Amniotic epithelial cell (primary cell): ENCODE measurements at regions not wholly inside any gene's neighbourhood (a gene's known extent, or its start where the extent isn't known, plus 50 kb on each side); places are given as distances from the start of the nearest gene placed in this dataset.
"Not testable (repeated sequence)": the region's sequence is repeated elsewhere in the genome, so short reads cannot be mapped to it uniquely, and the experiment has no call there.

Experiments
- DNase-seq: peaks from one replicate; pipeline ENCODE4 v3.0.0-alpha.2; 2010; ENCODE audit warnings: low read depth

GRCh38 chr1:37162059-37162458, 127.7 kb upstream of the GRIK3 start:
- DNase-seq: no peak

GRCh38 chr1:37166005-37166404, 131.7 kb upstream of the GRIK3 start:
- no peak for DNase-seq

DNA sequence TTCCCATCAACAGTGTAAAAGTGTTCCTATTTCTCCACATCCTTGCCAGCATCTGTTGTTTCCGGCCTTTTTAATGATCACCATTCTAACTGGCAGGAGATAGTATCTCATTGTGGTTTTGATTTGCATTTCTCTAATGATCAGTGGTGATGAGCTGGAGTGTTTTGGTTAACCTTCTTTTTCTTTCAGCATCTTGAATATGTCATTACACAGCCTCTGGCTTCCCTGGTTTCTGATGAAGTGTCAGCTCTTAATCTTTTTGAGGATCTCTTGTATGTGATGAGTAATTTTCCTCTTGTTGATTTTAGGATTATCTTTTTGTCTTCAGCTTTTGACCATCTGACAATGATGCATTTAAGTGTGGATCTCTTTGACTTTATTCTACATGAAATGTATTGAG, 133.2 kb upstream of the GRIK3 start:
- DNase-seq: no peak

- no peak for DNase-seq
These were observed 134.9 kb upstream of the GRIK3 start for GRCh38 chr1:37169241-37169640.

DNA sequence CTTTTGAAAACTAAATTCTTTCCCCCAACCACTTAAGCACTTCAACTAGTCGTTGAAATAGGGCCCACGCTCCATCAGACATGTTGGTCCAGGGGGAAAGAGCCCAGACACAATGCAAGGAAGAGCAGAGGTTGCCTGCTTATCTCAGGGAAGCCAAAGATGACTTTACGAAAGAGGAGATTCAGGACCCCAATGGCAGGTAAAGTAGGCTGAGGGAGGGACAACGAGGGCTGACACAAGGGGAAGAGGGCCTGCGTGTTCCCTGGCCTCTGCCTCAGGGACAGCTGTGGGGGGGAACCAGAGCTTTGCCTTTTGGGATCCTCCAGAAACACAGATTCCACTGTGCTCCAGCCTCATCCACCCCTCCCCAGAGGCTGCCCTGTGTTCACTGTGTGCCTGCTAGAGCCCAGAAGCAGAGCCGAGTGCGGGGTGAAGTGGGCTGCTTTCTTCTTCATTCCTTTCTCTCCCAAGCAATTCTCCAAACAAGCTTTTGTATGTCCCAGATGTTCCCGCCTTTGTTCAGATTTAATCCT, 135.5 kb upstream of the GRIK3 start:
- DNase-seq: no peak

DNA sequence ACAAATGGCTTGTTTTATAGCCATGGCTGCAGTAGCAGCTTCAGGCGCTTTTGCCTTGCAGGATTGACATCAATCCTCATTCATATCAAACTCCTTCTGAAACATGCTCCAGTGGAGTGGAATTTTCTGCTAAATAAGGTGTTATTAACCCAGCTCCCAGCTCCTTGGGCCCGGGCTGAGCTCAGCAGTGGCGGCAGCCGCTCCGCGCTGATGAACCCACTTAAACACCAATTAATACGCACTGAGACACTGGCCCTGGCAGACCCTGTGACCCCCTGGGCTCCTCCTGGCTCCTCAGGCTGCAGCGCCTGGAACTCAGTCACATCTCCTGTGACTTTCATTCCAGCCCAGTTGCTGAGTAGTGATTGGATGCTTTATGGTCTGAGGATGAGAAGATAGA, 137.4 kb upstream of the GRIK3 start:
- no peak for DNase-seq

DNA sequence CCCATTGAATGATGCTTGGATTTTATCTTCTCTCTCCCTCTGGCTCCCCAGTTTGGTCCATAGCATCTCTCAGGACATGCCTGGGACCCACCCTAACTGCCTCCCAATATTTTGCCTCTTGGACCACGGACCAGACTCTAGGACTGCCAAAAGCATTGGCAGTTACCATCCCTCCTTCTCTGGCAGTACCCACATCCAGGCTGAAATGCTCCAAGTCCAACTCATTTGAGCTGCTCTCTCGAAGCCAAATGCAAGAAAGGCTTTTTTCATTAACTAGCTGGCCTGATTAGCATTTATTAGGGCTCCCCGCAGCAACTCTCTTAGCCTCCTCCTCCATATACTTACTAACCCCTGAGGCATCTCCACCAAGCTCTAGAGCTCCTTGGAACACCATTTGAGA, 140.0 kb upstream of the GRIK3 start:
- no peak for DNase-seq

GRCh38 chr1:37174876-37175275, 140.6 kb upstream of the GRIK3 start:
- no peak for DNase-seq

GRCh38 chr1:37175666-37176215, 141.4 kb upstream of the GRIK3 start:
- DNase-seq: no peak

DNA sequence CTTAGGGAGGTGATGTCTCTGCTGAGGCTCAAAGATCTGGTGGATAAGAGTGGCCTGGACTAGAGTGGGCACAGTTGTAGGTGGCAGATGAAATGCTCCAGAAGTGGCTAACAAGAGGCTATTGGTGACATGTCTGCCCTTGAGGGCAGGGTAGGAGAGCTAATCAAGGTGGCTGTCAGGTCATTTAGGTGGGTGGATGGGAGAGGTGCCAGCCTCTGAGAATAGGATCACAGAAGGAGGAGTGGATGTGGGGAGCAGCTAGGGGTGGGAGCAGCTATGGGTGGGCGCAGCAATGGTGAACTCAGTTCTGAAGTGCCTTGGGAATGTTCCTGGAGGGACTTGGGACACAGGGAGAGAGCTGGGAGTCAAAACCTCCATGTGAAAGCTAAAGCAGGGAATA, 142.0 kb upstream of the GRIK3 start:
- DNase-seq: no peak

DNA sequence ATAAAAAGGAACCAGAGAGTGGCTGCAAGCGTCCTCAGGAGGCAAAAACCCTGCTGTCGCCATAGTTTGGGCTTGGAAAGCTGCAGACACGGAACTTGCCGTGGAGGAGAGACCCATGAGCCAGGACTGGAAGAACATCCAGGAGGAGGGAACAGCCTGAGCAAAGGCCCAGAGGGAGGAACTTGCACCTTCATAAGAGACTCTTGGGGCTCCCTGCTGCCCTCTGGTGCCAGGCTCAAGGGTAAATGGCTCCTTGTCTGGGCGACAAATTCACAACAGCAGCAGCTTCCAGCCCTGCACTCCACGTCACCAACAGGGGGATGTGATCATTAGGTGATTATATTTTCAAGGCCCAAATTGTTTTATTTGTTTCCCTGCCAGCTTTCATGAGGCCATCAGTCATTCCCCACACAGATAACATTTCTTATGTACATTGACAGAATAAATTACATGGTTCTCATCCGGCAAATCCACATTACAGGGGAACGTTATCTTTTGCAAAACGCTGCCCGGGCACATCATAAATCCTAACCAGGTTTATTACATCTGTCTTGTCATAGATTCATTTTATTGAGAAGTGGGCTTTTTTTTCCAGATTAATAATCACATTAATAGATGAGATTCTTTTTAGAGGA, 143.0 kb upstream of the GRIK3 start:
- DNase-seq: no peak

DNA sequence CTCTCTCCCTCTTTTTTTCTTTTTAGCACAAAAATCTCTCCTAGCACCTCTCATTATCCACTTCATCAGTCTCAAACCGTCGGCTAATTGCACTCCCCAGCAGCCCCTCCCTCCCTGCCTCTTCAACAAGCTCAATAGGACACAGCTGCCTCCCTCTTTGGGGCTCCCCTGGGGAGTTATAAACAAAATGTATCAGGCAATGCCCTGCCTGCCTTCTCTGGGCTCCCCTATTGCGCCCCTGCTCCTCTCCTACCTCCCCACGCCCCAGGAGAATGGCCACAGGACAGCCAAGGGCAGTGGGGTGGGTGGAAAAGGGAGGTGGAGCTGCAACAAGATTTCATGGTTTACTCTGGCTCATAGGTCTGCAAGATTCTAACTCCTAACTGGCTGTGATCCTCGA, 147.1 kb upstream of the GRIK3 start:
- no peak for DNase-seq

GRCh38 chr1:37184789-37185188, 150.5 kb upstream of the GRIK3 start:
- no peak for DNase-seq

GRCh38 chr1:37186246-37186756, 152.0 kb upstream of the GRIK3 start:
- DNase-seq: no peak

DNA sequence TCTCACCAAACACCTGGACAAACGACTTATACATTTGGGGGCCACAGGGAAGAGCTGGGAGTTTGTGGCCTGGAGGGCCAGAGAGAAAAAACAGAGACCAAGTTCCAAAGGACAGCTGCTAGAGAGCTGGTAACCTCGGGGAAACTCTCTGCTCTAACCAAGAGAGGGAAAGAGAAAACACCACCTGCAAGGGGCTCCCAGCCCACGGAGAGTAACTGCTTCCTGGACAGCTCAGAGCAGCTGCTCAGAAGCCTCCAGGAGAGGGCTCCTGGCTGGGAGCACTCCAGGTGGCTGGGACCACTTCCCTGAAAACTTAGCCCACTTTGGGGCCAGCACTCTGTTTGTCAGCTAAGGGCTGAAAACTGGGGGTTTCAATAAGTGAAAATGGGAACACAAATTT, 154.8 kb upstream of the GRIK3 start:
- DNase-seq: no peak

- no peak for DNase-seq
These were observed 163.1 kb upstream of the GRIK3 start for GRCh38 chr1:37197411-37197810.

DNA sequence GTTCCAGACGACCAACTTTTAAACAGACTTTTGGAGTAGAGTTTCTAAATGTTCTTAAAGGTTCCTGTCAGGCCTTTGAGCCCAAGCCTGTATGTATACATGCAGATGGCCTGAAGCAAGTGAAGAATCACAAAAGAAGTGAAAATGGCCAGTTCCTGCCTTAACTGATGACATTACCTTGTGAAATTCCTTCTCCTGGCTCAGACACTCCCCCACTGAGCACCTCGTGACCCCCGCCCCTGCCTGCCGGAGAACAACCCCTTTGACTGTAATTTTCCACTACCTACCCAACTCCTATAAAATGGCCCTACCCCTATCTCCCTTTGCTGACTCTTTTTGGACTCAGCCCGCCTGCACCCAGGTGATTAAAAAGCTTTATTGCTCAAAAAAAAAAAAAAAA, 180.0 kb upstream of the GRIK3 start:
- not testable (repeated sequence) for DNase-seq

DNA sequence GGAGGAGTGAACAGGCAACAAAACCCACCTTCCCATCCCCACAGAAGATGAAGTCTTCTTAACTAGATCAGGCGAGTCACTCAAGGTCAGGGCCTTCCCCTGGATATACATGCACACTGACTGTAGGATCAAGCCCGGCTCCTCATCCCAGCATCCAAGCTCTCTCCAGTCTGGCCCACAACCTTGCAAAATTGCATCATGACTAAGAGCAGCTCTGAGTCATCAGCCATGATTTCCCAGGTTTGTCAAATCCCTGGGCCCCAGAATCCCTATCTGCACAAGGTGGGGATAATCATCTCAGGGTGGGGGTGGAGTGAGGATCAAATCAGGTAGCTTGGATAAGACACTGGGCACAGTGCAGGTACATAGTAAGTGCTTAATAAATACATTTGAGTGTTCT, 199.3 kb upstream of the GRIK3 start:
- no peak for DNase-seq

- no peak for DNase-seq
These were observed 200.7 kb upstream of the GRIK3 start for GRCh38 chr1:37234941-37235418.

DNA sequence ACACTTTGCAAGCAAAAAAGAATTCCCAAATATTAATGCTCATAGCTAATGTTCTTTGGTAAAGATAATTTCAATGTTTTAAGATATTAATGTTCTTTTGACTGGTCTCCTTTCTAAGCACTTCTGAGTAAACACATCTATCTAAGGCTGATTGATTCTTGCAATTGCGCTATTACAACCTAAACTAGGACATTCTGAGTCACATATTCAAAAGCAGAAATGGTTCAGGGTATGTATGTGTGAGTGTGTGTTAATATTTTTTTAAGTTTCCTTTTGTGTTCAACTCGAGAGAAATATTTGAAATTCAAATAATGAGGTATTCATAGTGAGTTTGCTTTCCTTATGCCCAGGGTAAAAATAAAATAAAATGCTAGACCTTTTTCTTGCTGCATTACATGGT, 203.6 kb upstream of the GRIK3 start:
- DNase-seq: no peak

GRCh38 chr1:37238364-37239224, 204.3 kb upstream of the GRIK3 start:
- no peak for DNase-seq

DNA sequence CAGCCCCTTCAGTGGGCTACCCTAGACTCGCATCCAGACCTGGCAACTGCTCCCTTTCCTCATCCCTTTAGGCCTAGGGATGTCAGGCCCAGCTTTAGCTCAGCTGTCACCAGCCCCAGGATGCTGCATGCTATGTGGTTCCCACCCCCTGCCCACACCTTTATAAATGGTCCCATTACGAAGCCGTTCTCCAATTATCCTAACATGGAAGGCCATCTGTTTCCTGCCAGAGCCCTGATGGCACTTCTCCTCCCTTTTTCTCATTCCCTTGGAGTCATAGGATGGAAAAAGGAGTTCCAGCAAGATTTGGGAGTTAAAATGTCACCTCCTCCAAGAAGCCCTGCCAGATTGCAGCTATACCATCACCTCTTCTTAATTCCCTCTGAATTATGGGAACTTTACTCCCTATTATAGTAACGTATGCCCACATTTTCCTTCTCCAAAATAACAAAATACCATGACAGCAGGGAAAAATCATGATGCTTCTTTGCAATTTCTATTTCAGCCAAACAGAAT, 205.0 kb upstream of the GRIK3 start:
- DNase-seq: no peak

DNA sequence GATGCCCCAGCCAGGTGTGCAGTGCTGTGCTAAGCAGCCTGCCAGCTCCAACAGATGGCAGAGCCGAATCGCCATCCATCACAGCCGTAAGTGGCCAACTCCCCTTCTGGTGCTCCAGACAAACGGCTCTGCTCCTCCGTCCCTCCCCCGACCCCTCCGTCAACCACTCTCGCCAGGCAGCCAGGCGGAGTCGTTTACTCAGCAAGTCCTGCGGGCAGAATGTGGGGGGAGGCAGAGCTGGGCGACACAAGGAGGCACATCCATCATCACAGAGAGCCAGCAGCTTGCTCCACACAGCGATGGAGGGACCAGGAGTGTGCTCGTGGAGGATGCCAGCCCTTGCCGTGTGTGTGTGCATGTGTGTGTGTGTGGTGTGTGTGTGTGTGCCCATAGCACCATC, 206.6 kb upstream of the GRIK3 start:
- DNase-seq: no peak
